HEK293 (cell line): ENCODE measurements at regions not wholly inside any gene's neighbourhood (a gene's known extent, or its start where the extent isn't known, plus 50 kb on each side); places are given as distances from the start of the nearest gene placed in this dataset.

Source experiments
- CTCF ChIA-PET: fragments of 350-600 bp; formaldehyde crosslinking; extraction: SDS; loops from one replicate; lab custom pipeline; 2021; ENCODE audit warnings: antibody characterized with exemption; lab: Yijun Ruan, JAX
- POLR2A ChIA-PET: fragments of 300-600 bp; formaldehyde crosslinking; extraction: SDS; loops from one replicate; lab custom pipeline; 2020; ENCODE audit warnings: antibody characterized with exemption, inconsistent platforms; lab: Yijun Ruan, JAX
- H3K27ac ChIP-seq: fragments of 200-500 bp; sonication (Bioruptor generic); 2 replicates; pipeline ENCODE4 v1.5.1; 2014; ENCODE audit warnings: low read depth, low read length, control low read depth, inconsistent platforms; ENCODE audit errors: extremely low read depth
- H3K36me3 ChIP-seq, 2 experiments: fragments of 200-500 bp in 1 of 2; sonication (Bioruptor generic) in 1 of 2; 1 replicate in 1 of 2; 2 replicates in 1 of 2; pipeline ENCODE4 v1.5.1; 2014 to 2017; ENCODE audit warnings: inconsistent platforms in 2 of 2, low read length in 2 of 2; ENCODE audit not compliant: control insufficient read depth in 2 of 2, insufficient read depth in 1 of 2
- H3K4me1 ChIP-seq: fragments of 200-500 bp; sonication (Bioruptor generic); 2 replicates; pipeline ENCODE4 v1.5.1; 2014; ENCODE audit warnings: mild to moderate bottlenecking, low read length, inconsistent platforms; ENCODE audit not compliant: control insufficient read depth, insufficient read depth
- H3K4me3 ChIP-seq: 2 replicates; pipeline ENCODE4 v1.5.1; 2011; ENCODE audit warnings: low read depth, mild to moderate bottlenecking, control low read depth, low read length, moderate library complexity
- H3K9me3 ChIP-seq: fragments of 200-500 bp; sonication (Bioruptor generic); 2 replicates; pipeline ENCODE4 v1.5.1; 2014; ENCODE audit warnings: low read depth, low read length, inconsistent platforms; ENCODE audit not compliant: control insufficient read depth, insufficient read depth
- BCL11A ChIP-seq: fragments of 450-650 bp; formaldehyde crosslinking; IDR thresholded peaks from 2 replicates; pipeline ENCODE4 v1.5.1; 2016; ENCODE audit warnings: low read depth, missing biosample characterization, missing genetic modification characterization
- BCL11B ChIP-seq: fragments of 450-650 bp; formaldehyde crosslinking; IDR thresholded peaks from 2 replicates; pipeline ENCODE4 v1.5.1; 2016; ENCODE audit warnings: low read depth, missing biosample characterization, missing genetic modification characterization
- GFI1B ChIP-seq: fragments of 450-650 bp; formaldehyde crosslinking; IDR thresholded peaks from 2 replicates; pipeline ENCODE4 v1.5.1; 2016; ENCODE audit warnings: missing biosample characterization, missing genetic modification characterization
- HOXD13 ChIP-seq: sonication (generic); formaldehyde crosslinking; IDR thresholded peaks from 2 replicates; pipeline ENCODE4 v1.8.0; 2022; ENCODE audit warnings: missing genetic modification reagents, borderline replicate concordance
- KLF8 ChIP-seq: fragments of 450-650 bp; formaldehyde crosslinking; IDR thresholded peaks from 2 replicates; pipeline ENCODE4 v1.5.1; 2016; ENCODE audit warnings: missing biosample characterization, missing genetic modification characterization
- PRDM10 ChIP-seq: fragments of 450-650 bp; formaldehyde crosslinking; IDR thresholded peaks from 2 replicates; pipeline ENCODE4 v1.5.1; 2016; ENCODE audit warnings: missing biosample characterization, missing genetic modification characterization
- REPIN1 ChIP-seq: fragments of 450-650 bp; formaldehyde crosslinking; IDR thresholded peaks from 2 replicates; pipeline ENCODE4 v1.5.1; 2017; ENCODE audit warnings: missing biosample characterization, missing genetic modification characterization, low read depth
- SP2 ChIP-seq: fragments of 450-650 bp; formaldehyde crosslinking; IDR thresholded peaks from 2 replicates; pipeline ENCODE4 v1.5.1; 2016; ENCODE audit warnings: missing biosample characterization, missing genetic modification characterization
- TRIM28 ChIP-seq: IDR thresholded peaks from 2 replicates; pipeline ENCODE4 v1.6.1; 2011; ENCODE audit warnings: low read length, control low read depth, borderline replicate concordance
- ZNF157 ChIP-seq: fragments of 450-650 bp; formaldehyde crosslinking; IDR thresholded peaks from 2 replicates; pipeline ENCODE4 v1.5.1; 2016; ENCODE audit warnings: missing biosample characterization, missing genetic modification characterization
- ZNF16 ChIP-seq: fragments of 450-650 bp; formaldehyde crosslinking; IDR thresholded peaks from 2 replicates; pipeline ENCODE4 v1.5.1; 2016; ENCODE audit warnings: low read depth, missing biosample characterization, missing genetic modification characterization
- ZNF341 ChIP-seq: fragments of 450-650 bp; formaldehyde crosslinking; IDR thresholded peaks from 2 replicates; pipeline ENCODE4; 2016; ENCODE audit warnings: low read depth, missing biosample characterization, missing genetic modification characterization
- ZNF350 ChIP-seq: fragments of 450-650 bp; formaldehyde crosslinking; IDR thresholded peaks from 2 replicates; pipeline ENCODE4 v1.5.0; 2017; ENCODE audit warnings: missing biosample characterization, mild to moderate bottlenecking, missing genetic modification characterization
- ZNF449 ChIP-seq: fragments of 450-650 bp; formaldehyde crosslinking; IDR thresholded peaks from 2 replicates; pipeline ENCODE4 v1.5.1; 2017; ENCODE audit warnings: missing biosample characterization, mild to moderate bottlenecking, missing genetic modification characterization, moderate library complexity
- ZNF521 ChIP-seq: fragments of 450-650 bp; formaldehyde crosslinking; IDR thresholded peaks from 2 replicates; pipeline ENCODE4 v1.5.1; 2017; ENCODE audit warnings: missing biosample characterization, mild to moderate bottlenecking, missing genetic modification characterization
- ZNF544 ChIP-seq: fragments of 450-650 bp; formaldehyde crosslinking; IDR thresholded peaks from 2 replicates; pipeline ENCODE4 v1.5.0; 2017; ENCODE audit warnings: missing biosample characterization, missing genetic modification characterization
- ZNF558 ChIP-seq: fragments of 450-650 bp; formaldehyde crosslinking; IDR thresholded peaks from 2 replicates; pipeline ENCODE4 v1.5.1; 2016; ENCODE audit warnings: missing biosample characterization, missing genetic modification characterization
- ZNF701 ChIP-seq: fragments of 450-650 bp; formaldehyde crosslinking; IDR thresholded peaks from 2 replicates; pipeline ENCODE4 v1.5.1; 2016; ENCODE audit warnings: missing biosample characterization, missing genetic modification characterization
- ZNF837 ChIP-seq: fragments of 450-650 bp; formaldehyde crosslinking; IDR thresholded peaks from 2 replicates; pipeline ENCODE4 v1.5.1; 2016; ENCODE audit warnings: missing biosample characterization, missing genetic modification characterization
- ZSCAN16 ChIP-seq: fragments of 450-650 bp; formaldehyde crosslinking; IDR thresholded peaks from 2 replicates; pipeline ENCODE4 v1.5.1; 2016; ENCODE audit warnings: missing biosample characterization, missing genetic modification characterization
- TF ChIP-seq, protein P1 (sequence below): fragments of 450-650 bp; formaldehyde crosslinking; IDR thresholded peaks from 2 replicates; pipeline ENCODE4 v1.5.1; 2016; ENCODE audit warnings: missing biosample characterization, missing genetic modification characterization, borderline replicate concordance
- TF ChIP-seq, protein P2 (sequence below): IDR thresholded peaks from 2 replicates; pipeline ENCODE4 v1.6.1; 2011; ENCODE audit warnings: mild to moderate bottlenecking, low read depth, low read length, borderline replicate concordance
- TF ChIP-seq, protein P3 (sequence below): fragments of 450-650 bp; formaldehyde crosslinking; IDR thresholded peaks from 2 replicates; pipeline ENCODE4 v1.5.1; 2016; ENCODE audit warnings: missing biosample characterization, missing genetic modification characterization

DNA sequence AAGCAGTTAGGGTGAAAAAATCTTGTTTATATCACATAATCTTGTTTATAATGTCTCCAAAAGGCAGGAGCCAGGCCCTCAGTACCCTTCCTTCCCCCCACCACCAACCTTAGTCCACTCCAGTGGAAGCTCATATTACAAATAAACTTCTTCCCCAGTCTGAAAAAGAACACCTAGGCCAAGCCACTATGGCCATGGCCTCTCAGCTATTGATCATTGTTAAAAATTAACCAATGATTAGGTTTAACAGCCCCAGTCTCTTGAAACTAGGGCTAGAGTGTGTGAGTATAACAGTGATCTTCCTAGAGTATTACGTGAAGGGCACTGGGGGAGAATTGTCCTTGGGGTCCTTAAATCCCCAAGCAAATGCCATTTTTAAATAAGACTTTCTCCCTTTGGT is 411.9 kb upstream of the EDA2R start (continued):
- no peak for TF ChIP-seq ZNF558
- no peak for TF ChIP-seq GFI1B
- TF ChIP-seq ZNF449 (tag by site-specific recombination): no peak

- H3K9me3 ChIP-seq: no peaks in the 10 kb centered on the region
- ChIA-PET POLR2A (no interaction called here), CTCF (no interaction called here)
- no peak overlapping the region for H3K27ac ChIP-seq
- no peaks in the 10 kb centered on the region for H3K36me3 ChIP-seq
- no peaks in the 10 kb centered on the region for H3K4me1 ChIP-seq
- TF ChIP-seq ZNF16 (tag by site-specific recombination) (no peak), BCL11A (tag by site-specific recombination) (no peak), ZNF341 (tag by site-specific recombination) (no peak)
- no peak overlapping the region for H3K4me3 ChIP-seq
Observed at GRCh38 chrX:67044866-67045265, 406.0 kb upstream of the EDA2R start.

DNA sequence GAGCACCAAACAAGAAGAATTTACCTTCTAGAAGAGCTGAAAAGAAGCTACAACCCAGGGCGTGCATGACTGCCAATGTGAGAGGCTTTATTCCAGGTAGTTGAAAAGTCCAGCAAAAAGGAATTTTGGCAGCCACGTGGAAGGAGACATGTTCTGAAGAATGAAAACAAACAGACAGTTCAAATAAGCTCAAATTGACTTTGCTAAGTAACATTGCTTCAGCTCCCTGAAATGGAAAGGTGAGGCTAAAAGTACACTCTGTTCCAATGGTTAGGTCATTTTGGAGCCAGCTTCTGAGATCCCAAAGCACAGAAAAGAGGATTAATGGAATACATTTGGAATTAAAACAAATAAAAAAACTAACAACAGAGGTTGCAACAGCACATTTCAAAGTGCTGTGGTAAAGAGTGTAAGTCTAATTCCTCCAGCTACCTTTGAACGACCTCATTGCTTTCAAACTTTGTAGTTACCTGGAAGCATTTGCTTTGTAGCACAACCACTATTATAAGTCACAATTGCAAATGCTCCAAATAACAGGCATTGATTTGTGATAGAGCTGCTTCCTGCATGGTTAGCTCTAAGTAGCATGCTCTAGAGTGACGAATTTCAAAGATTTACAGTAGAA is 405.3 kb upstream of the EDA2R start:
- Histone ChIP-seq H3K4me3 (no peak overlapping the region), H3K27ac (no peak overlapping the region), H3K9me3 (no peaks in the 10 kb centered on the region), H3K36me3 (no peaks in the 10 kb centered on the region)
- ChIA-PET POLR2A (no interaction called here), CTCF (no interaction called here)
- TF ChIP-seq TRIM28 (no peak), ZNF701 (tag by site-specific recombination) (no peak), GFI1B (no peak), REPIN1 (tag by site-specific recombination) (no peak), HOXD13 (CRISPR knock-in tag) (no peak), ZNF837 (tag by site-specific recombination) (no peak), ZNF157 (tag by site-specific recombination) (no peak), ZNF350 (tag by site-specific recombination) (no peak), BCL11B (tag by site-specific recombination) (no peak), ZSCAN16 (no peak), SP2 (tag by site-specific recombination) (no peak), ZNF521 (no peak), KLF8 (tag by site-specific recombination) (no peak), PRDM10 (tag by site-specific recombination) (no peak), ZNF544 (no peak)
- TF ChIP-seq, protein P1, sequence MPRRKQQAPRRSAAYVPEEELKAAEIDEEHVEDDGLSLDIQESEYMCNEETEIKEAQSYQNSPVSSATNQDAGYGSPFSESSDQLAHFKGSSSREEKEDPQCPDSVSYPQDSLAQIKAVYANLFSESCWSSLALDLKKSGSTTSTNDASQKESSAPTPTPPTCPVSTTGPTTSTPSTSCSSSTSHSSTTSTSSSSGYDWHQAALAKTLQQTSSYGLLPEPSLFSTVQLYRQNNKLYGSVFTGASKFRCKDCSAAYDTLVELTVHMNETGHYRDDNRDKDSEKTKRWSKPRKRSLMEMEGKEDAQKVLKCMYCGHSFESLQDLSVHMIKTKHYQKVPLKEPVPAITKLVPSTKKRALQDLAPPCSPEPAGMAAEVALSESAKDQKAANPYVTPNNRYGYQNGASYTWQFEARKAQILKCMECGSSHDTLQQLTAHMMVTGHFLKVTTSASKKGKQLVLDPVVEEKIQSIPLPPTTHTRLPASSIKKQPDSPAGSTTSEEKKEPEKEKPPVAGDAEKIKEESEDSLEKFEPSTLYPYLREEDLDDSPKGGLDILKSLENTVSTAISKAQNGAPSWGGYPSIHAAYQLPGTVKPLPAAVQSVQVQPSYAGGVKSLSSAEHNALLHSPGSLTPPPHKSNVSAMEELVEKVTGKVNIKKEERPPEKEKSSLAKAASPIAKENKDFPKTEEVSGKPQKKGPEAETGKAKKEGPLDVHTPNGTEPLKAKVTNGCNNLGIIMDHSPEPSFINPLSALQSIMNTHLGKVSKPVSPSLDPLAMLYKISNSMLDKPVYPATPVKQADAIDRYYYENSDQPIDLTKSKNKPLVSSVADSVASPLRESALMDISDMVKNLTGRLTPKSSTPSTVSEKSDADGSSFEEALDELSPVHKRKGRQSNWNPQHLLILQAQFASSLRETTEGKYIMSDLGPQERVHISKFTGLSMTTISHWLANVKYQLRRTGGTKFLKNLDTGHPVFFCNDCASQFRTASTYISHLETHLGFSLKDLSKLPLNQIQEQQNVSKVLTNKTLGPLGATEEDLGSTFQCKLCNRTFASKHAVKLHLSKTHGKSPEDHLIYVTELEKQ (tag by site-specific recombination): no peak
- TF ChIP-seq, protein P2, sequence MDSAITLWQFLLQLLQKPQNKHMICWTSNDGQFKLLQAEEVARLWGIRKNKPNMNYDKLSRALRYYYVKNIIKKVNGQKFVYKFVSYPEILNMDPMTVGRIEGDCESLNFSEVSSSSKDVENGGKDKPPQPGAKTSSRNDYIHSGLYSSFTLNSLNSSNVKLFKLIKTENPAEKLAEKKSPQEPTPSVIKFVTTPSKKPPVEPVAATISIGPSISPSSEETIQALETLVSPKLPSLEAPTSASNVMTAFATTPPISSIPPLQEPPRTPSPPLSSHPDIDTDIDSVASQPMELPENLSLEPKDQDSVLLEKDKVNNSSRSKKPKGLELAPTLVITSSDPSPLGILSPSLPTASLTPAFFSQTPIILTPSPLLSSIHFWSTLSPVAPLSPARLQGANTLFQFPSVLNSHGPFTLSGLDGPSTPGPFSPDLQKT: no peak
- TF ChIP-seq, protein P3, sequence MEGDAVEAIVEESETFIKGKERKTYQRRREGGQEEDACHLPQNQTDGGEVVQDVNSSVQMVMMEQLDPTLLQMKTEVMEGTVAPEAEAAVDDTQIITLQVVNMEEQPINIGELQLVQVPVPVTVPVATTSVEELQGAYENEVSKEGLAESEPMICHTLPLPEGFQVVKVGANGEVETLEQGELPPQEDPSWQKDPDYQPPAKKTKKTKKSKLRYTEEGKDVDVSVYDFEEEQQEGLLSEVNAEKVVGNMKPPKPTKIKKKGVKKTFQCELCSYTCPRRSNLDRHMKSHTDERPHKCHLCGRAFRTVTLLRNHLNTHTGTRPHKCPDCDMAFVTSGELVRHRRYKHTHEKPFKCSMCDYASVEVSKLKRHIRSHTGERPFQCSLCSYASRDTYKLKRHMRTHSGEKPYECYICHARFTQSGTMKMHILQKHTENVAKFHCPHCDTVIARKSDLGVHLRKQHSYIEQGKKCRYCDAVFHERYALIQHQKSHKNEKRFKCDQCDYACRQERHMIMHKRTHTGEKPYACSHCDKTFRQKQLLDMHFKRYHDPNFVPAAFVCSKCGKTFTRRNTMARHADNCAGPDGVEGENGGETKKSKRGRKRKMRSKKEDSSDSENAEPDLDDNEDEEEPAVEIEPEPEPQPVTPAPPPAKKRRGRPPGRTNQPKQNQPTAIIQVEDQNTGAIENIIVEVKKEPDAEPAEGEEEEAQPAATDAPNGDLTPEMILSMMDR: no peak
- TF ChIP-seq, all 188 proteins: peak for 0
- no peaks in the 10 kb centered on the region for H3K4me1 ChIP-seq
